ENCODE measurements at regions not wholly inside any gene's neighbourhood (a gene's known extent, or its start where the extent isn't known, plus 50 kb on each side); places are given as distances from the start of the nearest gene placed in this dataset.

DNA sequence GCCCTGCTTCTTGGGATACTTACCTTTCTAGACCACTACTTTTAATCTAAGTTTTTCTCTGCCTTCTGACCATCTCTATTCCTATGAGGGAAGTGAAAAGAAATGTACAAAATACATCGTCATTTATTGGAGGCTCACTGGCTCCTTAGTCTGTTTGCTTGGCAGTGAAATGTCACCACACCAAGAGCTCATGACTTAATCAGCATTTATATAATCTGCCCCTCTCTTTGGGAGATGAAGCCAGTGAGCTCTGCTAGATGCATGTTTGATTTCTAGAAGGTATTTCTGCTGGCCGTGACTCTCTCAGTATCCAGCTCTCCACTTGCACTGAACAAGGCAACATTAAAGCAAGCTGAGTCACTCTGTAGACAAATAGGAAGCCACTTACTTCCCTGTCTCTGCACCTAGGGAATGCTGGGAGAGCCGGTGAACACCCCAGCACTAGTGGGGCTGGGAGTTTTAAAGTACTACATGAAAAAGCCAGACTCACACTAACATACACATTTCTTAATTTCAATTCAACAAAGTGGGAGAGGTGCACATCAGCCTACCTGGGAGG lies 79.1 kb downstream of the MID1IP1 start:
- TF ChIP-seq MXI1 (conservative IDR thresholded peaks at IDR 0.05; ENCODE audit: poor library complexity, severe bottlenecking) (no peak), EZH2 (IDR thresholded peaks at IDR 0.05; ENCODE audit: borderline replicate concordance, insufficient read depth, low read length, poor library complexity, severe bottlenecking) (no peak), TAF1 (IDR thresholded peaks at IDR 0.05; ENCODE audit: low read depth) (no peak), EP300 (conservative IDR thresholded peaks at IDR 0.05; ENCODE audit: poor library complexity, severe bottlenecking) (no peak), SMC3 (conservative IDR thresholded peaks at IDR 0.05; ENCODE audit: poor library complexity) (no peak), POLR2AphosphoS5 (IDR thresholded peaks at IDR 0.05) (no peak), RAD21 (conservative IDR thresholded peaks at IDR 0.05) (no peak)
- TF ChIP-seq, protein P1, sequence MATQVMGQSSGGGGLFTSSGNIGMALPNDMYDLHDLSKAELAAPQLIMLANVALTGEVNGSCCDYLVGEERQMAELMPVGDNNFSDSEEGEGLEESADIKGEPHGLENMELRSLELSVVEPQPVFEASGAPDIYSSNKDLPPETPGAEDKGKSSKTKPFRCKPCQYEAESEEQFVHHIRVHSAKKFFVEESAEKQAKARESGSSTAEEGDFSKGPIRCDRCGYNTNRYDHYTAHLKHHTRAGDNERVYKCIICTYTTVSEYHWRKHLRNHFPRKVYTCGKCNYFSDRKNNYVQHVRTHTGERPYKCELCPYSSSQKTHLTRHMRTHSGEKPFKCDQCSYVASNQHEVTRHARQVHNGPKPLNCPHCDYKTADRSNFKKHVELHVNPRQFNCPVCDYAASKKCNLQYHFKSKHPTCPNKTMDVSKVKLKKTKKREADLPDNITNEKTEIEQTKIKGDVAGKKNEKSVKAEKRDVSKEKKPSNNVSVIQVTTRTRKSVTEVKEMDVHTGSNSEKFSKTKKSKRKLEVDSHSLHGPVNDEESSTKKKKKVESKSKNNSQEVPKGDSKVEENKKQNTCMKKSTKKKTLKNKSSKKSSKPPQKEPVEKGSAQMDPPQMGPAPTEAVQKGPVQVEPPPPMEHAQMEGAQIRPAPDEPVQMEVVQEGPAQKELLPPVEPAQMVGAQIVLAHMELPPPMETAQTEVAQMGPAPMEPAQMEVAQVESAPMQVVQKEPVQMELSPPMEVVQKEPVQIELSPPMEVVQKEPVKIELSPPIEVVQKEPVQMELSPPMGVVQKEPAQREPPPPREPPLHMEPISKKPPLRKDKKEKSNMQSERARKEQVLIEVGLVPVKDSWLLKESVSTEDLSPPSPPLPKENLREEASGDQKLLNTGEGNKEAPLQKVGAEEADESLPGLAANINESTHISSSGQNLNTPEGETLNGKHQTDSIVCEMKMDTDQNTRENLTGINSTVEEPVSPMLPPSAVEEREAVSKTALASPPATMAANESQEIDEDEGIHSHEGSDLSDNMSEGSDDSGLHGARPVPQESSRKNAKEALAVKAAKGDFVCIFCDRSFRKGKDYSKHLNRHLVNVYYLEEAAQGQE (IDR thresholded peaks at IDR 0.05; ENCODE audit: borderline replicate concordance), result no peak
- TF ChIP-seq, protein P2, sequence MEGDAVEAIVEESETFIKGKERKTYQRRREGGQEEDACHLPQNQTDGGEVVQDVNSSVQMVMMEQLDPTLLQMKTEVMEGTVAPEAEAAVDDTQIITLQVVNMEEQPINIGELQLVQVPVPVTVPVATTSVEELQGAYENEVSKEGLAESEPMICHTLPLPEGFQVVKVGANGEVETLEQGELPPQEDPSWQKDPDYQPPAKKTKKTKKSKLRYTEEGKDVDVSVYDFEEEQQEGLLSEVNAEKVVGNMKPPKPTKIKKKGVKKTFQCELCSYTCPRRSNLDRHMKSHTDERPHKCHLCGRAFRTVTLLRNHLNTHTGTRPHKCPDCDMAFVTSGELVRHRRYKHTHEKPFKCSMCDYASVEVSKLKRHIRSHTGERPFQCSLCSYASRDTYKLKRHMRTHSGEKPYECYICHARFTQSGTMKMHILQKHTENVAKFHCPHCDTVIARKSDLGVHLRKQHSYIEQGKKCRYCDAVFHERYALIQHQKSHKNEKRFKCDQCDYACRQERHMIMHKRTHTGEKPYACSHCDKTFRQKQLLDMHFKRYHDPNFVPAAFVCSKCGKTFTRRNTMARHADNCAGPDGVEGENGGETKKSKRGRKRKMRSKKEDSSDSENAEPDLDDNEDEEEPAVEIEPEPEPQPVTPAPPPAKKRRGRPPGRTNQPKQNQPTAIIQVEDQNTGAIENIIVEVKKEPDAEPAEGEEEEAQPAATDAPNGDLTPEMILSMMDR (IDR thresholded peaks at IDR 0.05; ENCODE audit: poor library complexity, severe bottlenecking), result no peak
- no peaks in the 10 kb centered on the region for H3K9me3 ChIP-seq (ENCODE audit: low read length)
- H3K9me2 ChIP-seq (ENCODE audit: insufficient read depth, low read length), result no peaks in the 10 kb centered on the region
- H3K79me2 ChIP-seq (replicated peaks; ENCODE audit: insufficient read depth, low read length), result no peaks in the 10 kb centered on the region
- no peaks in the 10 kb centered on the region for H4K20me1 ChIP-seq (ENCODE audit: insufficient read depth)
- H3K27ac ChIP-seq (ENCODE audit: low read length), result no peak overlapping the region
- no peak overlapping the region for H2AFZ ChIP-seq (ENCODE audit: low read depth, low read length)
- no peak overlapping the region for H3K4me2 ChIP-seq (ENCODE audit: low read length)
- H3K9ac ChIP-seq (ENCODE audit: low read length), result no peak overlapping the region
- H3K36me3 ChIP-seq (ENCODE audit: insufficient read depth, low read length), result no peaks in the 10 kb centered on the region
- H3K27me3 ChIP-seq (ENCODE audit: insufficient read depth, low read depth, low read length), result no peaks in the 10 kb centered on the region
- H3F3A ChIP-seq (ENCODE audit: insufficient read depth, low read length, poor library complexity, severe bottlenecking), result no peaks in the 10 kb centered on the region
- no peak overlapping the region for H3K4me3 ChIP-seq (ENCODE audit: low read length)

DNA sequence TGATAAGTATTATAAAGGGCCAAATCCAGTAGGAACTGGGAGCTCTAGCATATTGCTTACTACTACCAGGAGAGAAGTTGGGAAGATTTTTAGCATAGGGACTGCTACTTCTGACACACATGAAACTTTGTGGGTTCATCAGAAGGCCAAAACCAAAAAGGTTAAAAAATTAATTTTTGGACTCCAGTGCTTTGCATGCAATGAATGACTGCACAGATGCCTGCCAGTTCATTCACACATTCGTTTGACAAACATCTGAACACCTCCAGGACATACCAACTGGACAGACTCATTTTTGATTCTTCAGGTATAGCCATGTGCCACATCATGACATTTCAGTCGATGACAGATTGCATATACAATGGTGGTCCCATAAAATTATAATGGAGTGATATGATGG lies 79.8 kb downstream of the MID1IP1 start:
- no peak for TF ChIP-seq EP300 (conservative IDR thresholded peaks at IDR 0.05; ENCODE audit: poor library complexity, severe bottlenecking)
- TF ChIP-seq, protein P1 (IDR thresholded peaks at IDR 0.05; ENCODE audit: borderline replicate concordance), result no peak
- no peak for TF ChIP-seq MXI1 (conservative IDR thresholded peaks at IDR 0.05; ENCODE audit: poor library complexity, severe bottlenecking)
- TF ChIP-seq EZH2 (IDR thresholded peaks at IDR 0.05; ENCODE audit: borderline replicate concordance, insufficient read depth, low read length, poor library complexity, severe bottlenecking), result no peak
- TF ChIP-seq POLR2AphosphoS5 (IDR thresholded peaks at IDR 0.05), result no peak
- TF ChIP-seq TAF1 (IDR thresholded peaks at IDR 0.05; ENCODE audit: low read depth), result no peak
- TF ChIP-seq, protein P2 (IDR thresholded peaks at IDR 0.05; ENCODE audit: poor library complexity, severe bottlenecking), result no peak
- no peak for TF ChIP-seq SMC3 (conservative IDR thresholded peaks at IDR 0.05; ENCODE audit: poor library complexity)
- no peak for TF ChIP-seq RAD21 (conservative IDR thresholded peaks at IDR 0.05)
- H3K4me3 ChIP-seq (ENCODE audit: low read length), result no peak overlapping the region

More for the DNA sequence above, 79.8 kb downstream of the MID1IP1 start:
- H3K79me2 ChIP-seq (replicated peaks; ENCODE audit: insufficient read depth, low read length), result no peaks in the 10 kb centered on the region
- no peaks in the 10 kb centered on the region for H4K20me1 ChIP-seq (ENCODE audit: insufficient read depth)
- no peaks in the 10 kb centered on the region for H3K27me3 ChIP-seq (ENCODE audit: insufficient read depth, low read depth, low read length)
- no peaks in the 10 kb centered on the region for H3K9me2 ChIP-seq (ENCODE audit: insufficient read depth, low read length)
- H3K9ac ChIP-seq (ENCODE audit: low read length), result no peak overlapping the region
- no peaks in the 10 kb centered on the region for H3K36me3 ChIP-seq (ENCODE audit: insufficient read depth, low read length)
- no peaks in the 10 kb centered on the region for H3F3A ChIP-seq (ENCODE audit: insufficient read depth, low read length, poor library complexity, severe bottlenecking)
- no peaks in the 10 kb centered on the region for H3K9me3 ChIP-seq (ENCODE audit: low read length)
- H3K27ac ChIP-seq (ENCODE audit: low read length), result no peak overlapping the region
- H3K4me2 ChIP-seq (ENCODE audit: low read length), result no peak overlapping the region
- H2AFZ ChIP-seq (ENCODE audit: low read depth, low read length), result no peak overlapping the region
